HEK293 (cell line): ENCODE measurements at regions not wholly inside any gene's neighbourhood (a gene's known extent, or its start where the extent isn't known, plus 50 kb on each side); places are given as distances from the start of the nearest gene placed in this dataset.

Experiments
- CTCF ChIA-PET: fragments of 350-600 bp; formaldehyde crosslinking; extraction: SDS; loops from one replicate; lab custom pipeline; 2021; ENCODE audit warnings: antibody characterized with exemption; lab: Yijun Ruan, JAX
- POLR2A ChIA-PET: fragments of 300-600 bp; formaldehyde crosslinking; extraction: SDS; loops from one replicate; lab custom pipeline; 2020; ENCODE audit warnings: antibody characterized with exemption, inconsistent platforms; lab: Yijun Ruan, JAX
- H3K27ac ChIP-seq: fragments of 200-500 bp; sonication (Bioruptor generic); 2 replicates; pipeline ENCODE4 v1.5.1; 2014; ENCODE audit warnings: low read depth, low read length, control low read depth, inconsistent platforms; ENCODE audit errors: extremely low read depth
- H3K36me3 ChIP-seq, 2 experiments: fragments of 200-500 bp in 1 of 2; sonication (Bioruptor generic) in 1 of 2; 1 replicate in 1 of 2; 2 replicates in 1 of 2; pipeline ENCODE4 v1.5.1; 2014 to 2017; ENCODE audit warnings: inconsistent platforms in 2 of 2, low read length in 2 of 2; ENCODE audit not compliant: control insufficient read depth in 2 of 2, insufficient read depth in 1 of 2
- H3K4me1 ChIP-seq: fragments of 200-500 bp; sonication (Bioruptor generic); 2 replicates; pipeline ENCODE4 v1.5.1; 2014; ENCODE audit warnings: mild to moderate bottlenecking, low read length, inconsistent platforms; ENCODE audit not compliant: control insufficient read depth, insufficient read depth
- H3K4me3 ChIP-seq: 2 replicates; pipeline ENCODE4 v1.5.1; 2011; ENCODE audit warnings: low read depth, mild to moderate bottlenecking, control low read depth, low read length, moderate library complexity
- H3K9me3 ChIP-seq: fragments of 200-500 bp; sonication (Bioruptor generic); 2 replicates; pipeline ENCODE4 v1.5.1; 2014; ENCODE audit warnings: low read depth, low read length, inconsistent platforms; ENCODE audit not compliant: control insufficient read depth, insufficient read depth
- BCL6B ChIP-seq: fragments of 450-650 bp; formaldehyde crosslinking; IDR thresholded peaks from 2 replicates; pipeline ENCODE4 v1.5.1; 2017; ENCODE audit warnings: missing biosample characterization, missing genetic modification characterization
- ELK4 ChIP-seq: IDR thresholded peaks from 2 replicates; pipeline ENCODE4 v1.6.1; 2011; ENCODE audit warnings: mild to moderate bottlenecking, low read depth, low read length, borderline replicate concordance
- KLF1 ChIP-seq: fragments of 450-650 bp; formaldehyde crosslinking; IDR thresholded peaks from 2 replicates; pipeline ENCODE4 v1.5.1; 2016; ENCODE audit warnings: missing biosample characterization, missing genetic modification characterization
- KLF10 ChIP-seq: fragments of 450-650 bp; IDR thresholded peaks from 2 replicates; pipeline ENCODE4 v1.5.1; 2018; ENCODE audit warnings: missing biosample characterization, mild to moderate bottlenecking, missing genetic modification characterization
- MZF1 ChIP-seq: fragments of 450-650 bp; formaldehyde crosslinking; IDR thresholded peaks from 2 replicates; pipeline ENCODE4 v1.5.1; 2017; ENCODE audit warnings: missing biosample characterization, missing genetic modification characterization, borderline replicate concordance
- OSR2 ChIP-seq: fragments of 450-650 bp; formaldehyde crosslinking; IDR thresholded peaks from 2 replicates; pipeline ENCODE4 v1.5.1; 2016; ENCODE audit warnings: missing biosample characterization, missing genetic modification characterization
- SCRT1 ChIP-seq: fragments of 450-650 bp; formaldehyde crosslinking; IDR thresholded peaks from 2 replicates; pipeline ENCODE4 v1.5.1; 2016; ENCODE audit warnings: missing biosample characterization, missing genetic modification characterization, borderline replicate concordance
- SETDB1 ChIP-seq: IDR thresholded peaks from one replicate; pipeline ENCODE4 v1.6.1; 2017; ENCODE audit warnings: mild to moderate bottlenecking, low read length, moderate library complexity, mixed read lengths; ENCODE audit not compliant: insufficient read length
- ZEB2 ChIP-seq: fragments of 450-650 bp; formaldehyde crosslinking; IDR thresholded peaks from 2 replicates; pipeline ENCODE4 v1.5.1; 2016; ENCODE audit warnings: missing biosample characterization, missing genetic modification characterization
- ZNF114 ChIP-seq: fragments of 450-650 bp; formaldehyde crosslinking; IDR thresholded peaks from 2 replicates; pipeline ENCODE4 v1.5.0; 2017; ENCODE audit warnings: missing biosample characterization, missing genetic modification characterization
- ZNF138 ChIP-seq: fragments of 450-650 bp; formaldehyde crosslinking; IDR thresholded peaks from 2 replicates; pipeline ENCODE4 v1.5.1; 2016; ENCODE audit warnings: missing biosample characterization, missing genetic modification characterization, borderline replicate concordance
- ZNF248 ChIP-seq: fragments of 450-650 bp; formaldehyde crosslinking; IDR thresholded peaks from 2 replicates; pipeline ENCODE4 v1.5.1; 2017; ENCODE audit warnings: missing biosample characterization, missing genetic modification characterization
- ZNF423 ChIP-seq: fragments of 450-650 bp; formaldehyde crosslinking; IDR thresholded peaks from 2 replicates; pipeline ENCODE4 v1.5.1; 2016; ENCODE audit warnings: missing biosample characterization, missing genetic modification characterization
- ZNF426 ChIP-seq: fragments of 450-650 bp; formaldehyde crosslinking; IDR thresholded peaks from 2 replicates; pipeline ENCODE4 v1.5.1; 2017; ENCODE audit warnings: missing biosample characterization, missing genetic modification characterization, mild to moderate bottlenecking, inconsistent platforms, moderate library complexity
- ZNF48 ChIP-seq: fragments of 450-650 bp; formaldehyde crosslinking; IDR thresholded peaks from 2 replicates; pipeline ENCODE4 v1.5.1; 2016; ENCODE audit warnings: missing biosample characterization, missing genetic modification characterization
- ZNF558 ChIP-seq: fragments of 450-650 bp; formaldehyde crosslinking; IDR thresholded peaks from 2 replicates; pipeline ENCODE4 v1.5.1; 2016; ENCODE audit warnings: missing biosample characterization, missing genetic modification characterization
- ZNF658 ChIP-seq: fragments of 450-650 bp; formaldehyde crosslinking; IDR thresholded peaks from 2 replicates; pipeline ENCODE4; 2016; ENCODE audit warnings: missing biosample characterization, missing genetic modification characterization
- ZNF792 ChIP-seq: fragments of 450-650 bp; formaldehyde crosslinking; IDR thresholded peaks from 2 replicates; pipeline ENCODE4 v1.5.1; 2016; ENCODE audit warnings: missing biosample characterization, missing genetic modification characterization
- ZSCAN18 ChIP-seq: fragments of 450-650 bp; formaldehyde crosslinking; IDR thresholded peaks from 2 replicates; pipeline ENCODE4 v1.5.1; 2016; ENCODE audit warnings: missing biosample characterization, missing genetic modification characterization
- ZSCAN23 ChIP-seq: fragments of 450-650 bp; formaldehyde crosslinking; IDR thresholded peaks from 2 replicates; pipeline ENCODE4 v1.5.1; 2016; ENCODE audit warnings: missing biosample characterization, missing genetic modification characterization
- ZSCAN30 ChIP-seq: fragments of 450-650 bp; IDR thresholded peaks from 2 replicates; pipeline ENCODE4 v1.5.1; 2018; ENCODE audit warnings: missing biosample characterization, mild to moderate bottlenecking, missing genetic modification characterization, moderate library complexity
- ZSCAN4 ChIP-seq: fragments of 450-650 bp; formaldehyde crosslinking; IDR thresholded peaks from 2 replicates; pipeline ENCODE4 v1.5.1; 2017; ENCODE audit warnings: missing biosample characterization, missing genetic modification characterization
- ZSCAN5A ChIP-seq: fragments of 450-650 bp; formaldehyde crosslinking; IDR thresholded peaks from 2 replicates; pipeline ENCODE4 v1.5.1; 2016; ENCODE audit warnings: missing biosample characterization, missing genetic modification characterization

GRCh38 chr11:109698237-109698636, 276.2 kb downstream of the C11orf87 start:
- POLR2A ChIA-PET, result no interaction called here

GRCh38 chr11:109704432-109704831, 282.4 kb downstream of the C11orf87 start:
- CTCF ChIA-PET, result no interaction called here
- no peaks in the 10 kb centered on the region for H3K4me1 ChIP-seq
- no peaks in the 10 kb centered on the region for H3K36me3 ChIP-seq
- TF ChIP-seq ZSCAN4 (tag by site-specific recombination) (peak; percentile 53; the same call in 1 of the 2 replicates), ZNF114 (tag by site-specific recombination) (no peak), ZNF426 (tag by site-specific recombination) (no peak)
- no peaks in the 10 kb centered on the region for H3K9me3 ChIP-seq
- POLR2A ChIA-PET, result no interaction called here
- H3K27ac ChIP-seq, result no peak overlapping the region
- no peak overlapping the region for H3K4me3 ChIP-seq

More at GRCh38 chr11:109698237-109698636, 276.2 kb downstream of the C11orf87 start:
- no peaks in the 10 kb centered on the region for H3K36me3 ChIP-seq
- H3K9me3 ChIP-seq, result no peaks in the 10 kb centered on the region
- CTCF ChIA-PET, result interaction anchor here (0.9 to 2.4 kb wide), 4 partner anchors 10 to 1000 kb away, joined by 4 to 9 read pairs (median 7); no protein-coding TSS in a partner anchor
- H3K27ac ChIP-seq, result no peak overlapping the region
- TF ChIP-seq ZNF248 (tag by site-specific recombination) (no peak), SETDB1 (peak; percentile 83)
- H3K4me3 ChIP-seq, result no peak overlapping the region
- H3K4me1 ChIP-seq, result no peaks in the 10 kb centered on the region

GRCh38 chr11:109706945-109707344, 285.0 kb downstream of the C11orf87 start:
- no peaks in the 10 kb centered on the region for H3K36me3 ChIP-seq
- CTCF ChIA-PET, result no interaction called here
- no peak overlapping the region for H3K4me3 ChIP-seq
- POLR2A ChIA-PET, result no interaction called here
- no peaks in the 10 kb centered on the region for H3K9me3 ChIP-seq
- no peak for TF ChIP-seq ZNF423 (tag by site-specific recombination)
- TF ChIP-seq ZSCAN30, result no peak
- TF ChIP-seq ZNF138 (tag by site-specific recombination), result no peak
- TF ChIP-seq ELK4, result no peak
- TF ChIP-seq, all 188 proteins: peak for 0
- no peaks in the 10 kb centered on the region for H3K4me1 ChIP-seq
- no peak overlapping the region for H3K27ac ChIP-seq

GRCh38 chr11:109707411-109707810, 285.4 kb downstream of the C11orf87 start:
- POLR2A ChIA-PET, result no interaction called here
- Histone ChIP-seq H3K36me3 (no peaks in the 10 kb centered on the region), H3K9me3 (no peaks in the 10 kb centered on the region), H3K4me1 (no peaks in the 10 kb centered on the region), H3K27ac (no peak overlapping the region), H3K4me3 (no peak overlapping the region)
- CTCF ChIA-PET, result interaction anchor here (1.5 kb wide), 1 partner anchor 10 kb away, joined by 5 read pairs; no protein-coding TSS in a partner anchor
- no peak for TF ChIP-seq ZSCAN23 (tag by site-specific recombination)
- TF ChIP-seq MZF1, result no peak
- no peak for TF ChIP-seq ZSCAN5A (tag by site-specific recombination)
- no peak for TF ChIP-seq BCL6B
- no peak for TF ChIP-seq ZNF558 (tag by site-specific recombination)
- no peak for TF ChIP-seq ZSCAN18 (tag by site-specific recombination)
- TF ChIP-seq KLF1, result no peak
- no peak for TF ChIP-seq ZEB2 (tag by site-specific recombination)
- no peak for TF ChIP-seq ZNF48 (tag by site-specific recombination)
- TF ChIP-seq ZNF792 (tag by site-specific recombination), result no peak
- TF ChIP-seq OSR2 (tag by site-specific recombination), result no peak
- no peak for TF ChIP-seq KLF10 (tag by site-specific recombination)
- TF ChIP-seq ZNF658, result no peak
- no peak for TF ChIP-seq SCRT1 (tag by site-specific recombination)
